Left hindlimb (tissue), 1 donor: ENCODE measurements at regions not wholly inside any gene's neighbourhood (a gene's known extent, or its start where the extent isn't known, plus 50 kb on each side); places are given as distances from the start of the nearest gene placed in this dataset.

Source experiments
- DNase-seq: peaks from one replicate; pipeline ENCODE4 v3.0.0-alpha.2; 2018

- DNase-seq = no peak
Observed at GRCh38 chr10:29397221-29397620, 108.4 kb downstream of the LYZL1 start.

GRCh38 chr10:29403208-29403607 lies 114.3 kb downstream of the LYZL1 start:
- DNase-seq = no peak

GRCh38 chr10:29407280-29407858 lies 118.5 kb downstream of the LYZL1 start:
- DNase-seq = no peak
